ENCODE measurements at regions not wholly inside any gene's neighbourhood (a gene's known extent, or its start where the extent isn't known, plus 50 kb on each side); places are given as distances from the start of the nearest gene placed in this dataset.

- Histone ChIP-seq H3K27ac (ENCODE audit: insufficient read depth, low read depth, low read length) (no peak overlapping the region), H3K4me3 (replicated peaks in 1 of 3; ENCODE audit: insufficient read depth in 1 of 3, low read depth in 1 of 3, low read length in 3 of 3) (no peak overlapping the region), H3K9me1 (replicated peaks; ENCODE audit: control insufficient read depth, extremely low read depth, insufficient read depth, low read length) (no peaks in the 10 kb centered on the region), H3K9me3 (replicated peaks; ENCODE audit: control insufficient read depth, insufficient read depth, low read length) (no peaks in the 10 kb centered on the region), H2AFZ (ENCODE audit: low read depth, low read length) (no peak overlapping the region), H3K4me2 (ENCODE audit: insufficient read depth, low read length) (no peak overlapping the region), H3K4me1 (ENCODE audit: control insufficient read depth, extremely low read depth, insufficient read depth, low read length) (no peaks in the 10 kb centered on the region), H3K36me3 (ENCODE audit: control insufficient read depth in 2 of 2, extremely low read depth in 1 of 2, insufficient read depth in 2 of 2, low read length in 2 of 2) (no peaks in the 10 kb centered on the region), H4K20me1 (replicated peaks; ENCODE audit: control insufficient read depth, extremely low read depth, insufficient read depth, low read length) (no peaks in the 10 kb centered on the region), H3K27me3 (ENCODE audit: control insufficient read depth in 2 of 2, insufficient read depth in 2 of 2, low read length in 2 of 2) (no peaks in the 10 kb centered on the region), H3K9ac (replicated peaks; ENCODE audit: extremely low read depth, insufficient read depth, low read length) (no peak overlapping the region), H3K79me2 (ENCODE audit: control insufficient read depth, insufficient read depth, low read length) (no peaks in the 10 kb centered on the region)
- dilution Hi-C loops (cut with MboI; ENCODE audit: extremely low pct_ligation_motif_present, low sequenced_read_pairs) (no loop called here), intact Hi-C loops (cut with micrococcal nuclease) (no loop called here)
- FAIRE-seq (no peak), DNase-seq (ENCODE audit: low read depth, low spot score) (no peak)
- BruUV-seq (replicated peaks), result no TSS peak
- POLR2A ChIA-PET, result no interaction called here
- TF ChIP-seq MAX (IDR thresholded peaks at IDR 0.05; ENCODE audit: insufficient read depth, insufficient read length) (no peak), FOS (IDR thresholded peaks at IDR 0.05; ENCODE audit: borderline replicate concordance, insufficient read depth, low read length) (no peak), CTCF (IDR thresholded peaks at IDR 0.05; ENCODE audit: extremely low read depth in 1 of 2, insufficient read depth in 1 of 2, low read depth in 1 of 2, low read length in 2 of 2) (no peak), POLR2A (IDR thresholded peaks at IDR 0.05; ENCODE audit: low read depth, low read length) (no peak), EZH2 (IDR thresholded peaks at IDR 0.05; ENCODE audit: borderline replicate concordance, low read depth, low read length, severe bottlenecking) (no peak), JUN (IDR thresholded peaks at IDR 0.05; ENCODE audit: borderline replicate concordance, insufficient read depth, insufficient read length, low read depth) (no peak), POLR2AphosphoS5 (IDR thresholded peaks at IDR 0.05; ENCODE audit: insufficient read depth, low read depth, low read length) (no peak), MYC (IDR thresholded peaks at IDR 0.05; ENCODE audit: low read depth, low read length) (no peak), GATA2 (IDR thresholded peaks at IDR 0.05; ENCODE audit: insufficient read depth, insufficient read length, low read depth, low read length) (no peak)
- CTCF ChIA-PET, result no interaction called here
Measured at GRCh38 chr7:13651167-13651566, 338.3 kb downstream of the ETV1 start.

Data from endothelial cell of umbilical vein (primary cell).